Kidney (tissue), 13 donors: ENCODE measurements at regions not wholly inside any gene's neighbourhood (a gene's known extent, or its start where the extent isn't known, plus 50 kb on each side); places are given as distances from the start of the nearest gene placed in this dataset.
"Not testable (repeated sequence)": the region's sequence is repeated elsewhere in the genome, so short reads cannot be mapped to it uniquely, and the experiment has no call there.

ENCODE experiments used
- DNase-seq, 5 donors: peaks; one replicate each; pipeline ENCODE4 v3.0.0-alpha.2; 2013 to 2020
- FAIRE-seq: peaks from 2 replicates; lab custom pipeline; 2012; peaks lifted over from hg19 to GRCh38; lab: Jason Lieb, UNC
- H3K27ac ChIP-seq, 2 donors: one replicate each; pipeline ENCODE4 v1.7.0; 2013; ENCODE audit warnings: low read depth in 2 of 2, low read length in 2 of 2, inconsistent platforms in 1 of 2
- H3K27me3 ChIP-seq: one replicate; pipeline ENCODE4 v1.7.1; 2013; ENCODE audit warnings: low read length, inconsistent platforms; ENCODE audit not compliant: control insufficient read depth, insufficient read depth
- H3K36me3 ChIP-seq, 3 donors: one replicate each; pipeline versions ENCODE4 v1.7.0 to v1.7.1; 2013; ENCODE audit warnings: low read length in 3 of 3, control low read depth in 1 of 3, inconsistent platforms in 1 of 3; ENCODE audit not compliant: insufficient read depth in 3 of 3, control insufficient read depth in 2 of 3
- H3K4me1 ChIP-seq, 3 donors: one replicate each; pipeline versions ENCODE4 v1.7.0 to v1.7.1; 2013; ENCODE audit warnings: low read length in 3 of 3, inconsistent platforms in 1 of 3, low read depth in 1 of 3; ENCODE audit not compliant: control insufficient read depth in 2 of 3, insufficient read depth in 2 of 3
- H3K4me3 ChIP-seq, 3 donors: one replicate each; pipeline versions ENCODE4 v1.7.0 to v1.8.1; 2013; ENCODE audit warnings: low read length in 3 of 3, control low read depth in 1 of 3, inconsistent platforms in 1 of 3
- H3K9ac ChIP-seq, 3 donors: one replicate each; pipeline versions ENCODE4 v1.7.0 to v1.7.1; 2013; ENCODE audit warnings: low read length in 3 of 3, control low read depth in 1 of 3, inconsistent platforms in 1 of 3
- H3K9me3 ChIP-seq, 3 donors: one replicate each; pipeline versions ENCODE4 v1.7.0 to v1.7.1; 2013; ENCODE audit warnings: low read length in 3 of 3, control low read depth in 1 of 3, inconsistent platforms in 1 of 3; ENCODE audit not compliant: control insufficient read depth in 2 of 3, insufficient read depth in 1 of 3
- CTCF ChIP-seq: IDR thresholded peaks from 3 replicates; pipeline ENCODE4 v1.5.1; 2012; ENCODE audit warnings: mild to moderate bottlenecking, moderate library complexity, borderline replicate concordance; ENCODE audit not compliant: insufficient read depth; ENCODE audit errors: extremely low read depth
- intact Hi-C: fragments of 100-400 bp; cut with DNase I; formaldehyde crosslinking; loops from one replicate; pipeline ENCODE4 v1.11.1; 2022
- donor health status: control.
- donor health status: control.
- donor health status: control.
- donor health status: control.
- donor health status: control.
- donor health status: DM: yes; HTN: yes; CAD: no.
- donor health status: Normal renal cell carcinoma (clear cell type).

- TF ChIP-seq CTCF, result no peak
- intact Hi-C loops, result no loop called here
- Histone ChIP-seq H3K4me1 (no peaks in the 10 kb centered on the region), H3K9me3 (no peaks in the 10 kb centered on the region), H3K9ac (no peak overlapping the region), H3K27ac (no peak overlapping the region), H3K36me3 (no peaks in the 10 kb centered on the region), H3K27me3 (no peaks in the 10 kb centered on the region), H3K4me3 (no peak overlapping the region)
- DNase-seq (no peak), FAIRE-seq (no peak)
Measured at GRCh38 chr2:67900826-67901225, 162.0 kb downstream of the C1D start.

GRCh38 chr2:67904566-67904965 is 158.2 kb downstream of the C1D start:
- Histone ChIP-seq H3K27ac (no peak overlapping the region), H3K27me3 (no peaks in the 10 kb centered on the region), H3K9me3 (no peaks in the 10 kb centered on the region), H3K4me3 (no peak overlapping the region), H3K4me1 (no peaks in the 10 kb centered on the region), H3K36me3 (no peaks in the 10 kb centered on the region), H3K9ac (no peak overlapping the region)
- FAIRE-seq, result no peak
- no peak for DNase-seq
- intact Hi-C loops, result no loop called here
- TF ChIP-seq CTCF, result no peak

GRCh38 chr2:67904966-67905365 is 157.8 kb downstream of the C1D start:
- FAIRE-seq (no peak), DNase-seq (no peak)
- H3K27me3 ChIP-seq, result no peaks in the 10 kb centered on the region

GRCh38 chr2:67906547-67906946 is 156.3 kb downstream of the C1D start:
- not testable (repeated sequence) for FAIRE-seq

More at GRCh38 chr2:67904966-67905365, 157.8 kb downstream of the C1D start:
- H3K9me3 ChIP-seq, result no peaks in the 10 kb centered on the region
- H3K4me1 ChIP-seq, result no peaks in the 10 kb centered on the region
- no peak for TF ChIP-seq CTCF
- H3K4me3 ChIP-seq, result no peak overlapping the region
- intact Hi-C loops, result no loop called here
- no peak overlapping the region for H3K27ac ChIP-seq
- H3K36me3 ChIP-seq, result no peaks in the 10 kb centered on the region
- H3K9ac ChIP-seq, result no peak overlapping the region

More at GRCh38 chr2:67906547-67906946, 156.3 kb downstream of the C1D start:
- intact Hi-C loops, DNase-seq, H3K9ac ChIP-seq, H3K27me3 ChIP-seq, H3K9me3 ChIP-seq, H3K4me3 ChIP-seq, H3K27ac ChIP-seq, H3K36me3 ChIP-seq, H3K4me1 ChIP-seq: not testable (repeated sequence)
